ENCODE measurements at regions not wholly inside any gene's neighbourhood (a gene's known extent, or its start where the extent isn't known, plus 50 kb on each side); places are given as distances from the start of the nearest gene placed in this dataset.

- no peaks in the 10 kb centered on the region for H3K9me1 ChIP-seq (ENCODE audit: control insufficient read depth, insufficient read depth, low read length)
- no peaks in the 10 kb centered on the region for H3K27me3 ChIP-seq (ENCODE audit: control insufficient read depth in 2 of 2, insufficient read depth in 2 of 2, low read length in 2 of 2)
- DNase-seq (ENCODE audit: extremely low read depth in 1 of 4, low spot score in 3 of 4): no peak
- POLR2A ChIA-PET: no interaction called here
- H3K9me3 ChIP-seq (replicated peaks; ENCODE audit: control insufficient read depth, insufficient read depth, low read depth, low read length): no peaks in the 10 kb centered on the region
- intact Hi-C loops (cut with micrococcal nuclease): no loop called here
- H3K9ac ChIP-seq (ENCODE audit: insufficient read depth in 1 of 2, low read depth in 2 of 2, low read length in 2 of 2): no peak overlapping the region
- TF ChIP-seq TFAM (CRISPR knock-in tag; conservative IDR thresholded peaks at IDR 0.05): no peak
- no peak for TF ChIP-seq SPI1 (IDR thresholded peaks at IDR 0.05; ENCODE audit: borderline replicate concordance, low read depth, low read length)
- no peak for TF ChIP-seq POLR2AphosphoS5 (IDR thresholded peaks at IDR 0.05; ENCODE audit: control insufficient read depth, insufficient read depth, low read depth, low read length)
- no peak for TF ChIP-seq ZMIZ1 (IDR thresholded peaks at IDR 0.05; ENCODE audit: low read depth in 2 of 2, low read length in 2 of 2)
- TF ChIP-seq SNRNP70 (optimal IDR thresholded peaks at IDR 0.05; ENCODE audit: low read depth, low read length): no peak
- no peak for TF ChIP-seq YY1 (IDR thresholded peaks at IDR 0.05; ENCODE audit: borderline replicate concordance in 1 of 3, control insufficient read depth in 1 of 3, extremely low read depth in 1 of 3, insufficient read depth in 3 of 3, insufficient read length in 1 of 3, insufficient replicate concordance in 2 of 3, low read depth in 1 of 3, low read length in 2 of 3)
- no peak for TF ChIP-seq ZNF780A (CRISPR knock-in tag; IDR thresholded peaks at IDR 0.05)
- no peak for TF ChIP-seq MYC (IDR thresholded peaks at IDR 0.05; ENCODE audit: low read depth, low read length)
- no peak for TF ChIP-seq MYC (CRISPR knock-in tag; IDR thresholded peaks at IDR 0.05; ENCODE audit: borderline replicate concordance, low read depth)
- H4K20me1 ChIP-seq (replicated peaks; ENCODE audit: control insufficient read depth, insufficient read depth, low read length): no peaks in the 10 kb centered on the region
- no peak overlapping the region for H3K4me2 ChIP-seq (ENCODE audit: insufficient read depth, low read length)
- H3K27ac ChIP-seq (ENCODE audit: extremely low read depth, low read depth, low read length): no peak overlapping the region
- in situ Hi-C loops (cut with MboI): no loop called here
- BruUV-seq (replicated peaks): no TSS peak
- CTCF ChIA-PET (ENCODE audit: low intra/inter-chr PET ratio): no interaction called here
- H3K36me3 ChIP-seq (ENCODE audit: control insufficient read depth, insufficient read depth, low read length): no peaks in the 10 kb centered on the region
- no peak for ATAC-seq
- 0% methylated on average over 2 of the region's 2 CpGs for WGBS (ENCODE audit: insufficient coverage, low coverage, missing lambda C conversion rate)
- H3K79me2 ChIP-seq (ENCODE audit: control insufficient read depth, insufficient read depth, low read length): no peaks in the 10 kb centered on the region
- H3K4me1 ChIP-seq (replicated peaks in 1 of 2; ENCODE audit: control insufficient read depth in 2 of 2, insufficient read depth in 2 of 2, low read length in 2 of 2): no peaks in the 10 kb centered on the region
- H3K4me3 ChIP-seq: no peak overlapping the region
- H2AFZ ChIP-seq (ENCODE audit: low read depth, low read length): no peak overlapping the region
- no peak for FAIRE-seq
Observed at GRCh38 chr12:19867970-19868369, 428.7 kb downstream of the AEBP2 start.

Data from K562 (cell line).